ENCODE measurements at regions not wholly inside any gene's neighbourhood (a gene's known extent, or its start where the extent isn't known, plus 50 kb on each side); places are given as distances from the start of the nearest gene placed in this dataset.

- intact Hi-C loops (cut with micrococcal nuclease) = no loop called here
- no peak for TF ChIP-seq CTCF (IDR thresholded peaks at IDR 0.05)
- ChIA-PET CTCF (no interaction called here), POLR2A (no interaction called here)
- no peak for ATAC-seq
- Mint-ChIP-seq H3K36me3 (ENCODE audit: low read depth) (no peaks in the 10 kb centered on the region), H3K4me1 (ENCODE audit: low read depth) (no peaks in the 10 kb centered on the region), H3K4me3 (no peak overlapping the region), H3K27me3 (no peaks in the 10 kb centered on the region), H3K27ac (no peak overlapping the region), H3K9me3 (no peaks in the 10 kb centered on the region)
- no peak for DNase-seq
Observed at GRCh38 chr4:120447774-120448173, 381.1 kb upstream of the MAD2L1 start.

GRCh38 chr4:120446051-120446567 is 379.5 kb upstream of the MAD2L1 start:
- no peak for ATAC-seq
- ChIA-PET CTCF (no interaction called here), POLR2A (no interaction called here)
- Mint-ChIP-seq H3K4me3 (no peak overlapping the region), H3K9me3 (no peaks in the 10 kb centered on the region), H3K27me3 (no peaks in the 10 kb centered on the region), H3K4me1 (ENCODE audit: low read depth) (no peaks in the 10 kb centered on the region), H3K27ac (no peak overlapping the region), H3K36me3 (ENCODE audit: low read depth) (no peaks in the 10 kb centered on the region)
- intact Hi-C loops (cut with micrococcal nuclease) = no loop called here
- DNase-seq = no peak
- no peak for TF ChIP-seq CTCF (IDR thresholded peaks at IDR 0.05)

GRCh38 chr4:120445186-120445585 is 378.5 kb upstream of the MAD2L1 start:
- Mint-ChIP-seq H3K4me1 (ENCODE audit: low read depth) (no peaks in the 10 kb centered on the region), H3K9me3 (no peaks in the 10 kb centered on the region), H3K27ac (no peak overlapping the region), H3K4me3 (no peak overlapping the region), H3K27me3 (no peaks in the 10 kb centered on the region), H3K36me3 (ENCODE audit: low read depth) (no peaks in the 10 kb centered on the region)
- DNase-seq (no peak), ATAC-seq (no peak)
- TF ChIP-seq CTCF (IDR thresholded peaks at IDR 0.05) = no peak
- CTCF ChIA-PET = no interaction called here
- intact Hi-C loops (cut with micrococcal nuclease) = no loop called here
- POLR2A ChIA-PET = no interaction called here

- ChIA-PET CTCF (no interaction called here), POLR2A (no interaction called here)
- Mint-ChIP-seq H3K27ac (no peak overlapping the region), H3K4me3 (no peak overlapping the region), H3K36me3 (ENCODE audit: low read depth) (no peaks in the 10 kb centered on the region), H3K9me3 (no peaks in the 10 kb centered on the region), H3K4me1 (ENCODE audit: low read depth) (no peaks in the 10 kb centered on the region), H3K27me3 (no peaks in the 10 kb centered on the region)
- DNase-seq = no peak
- intact Hi-C loops (cut with micrococcal nuclease) = no loop called here
- no peak for ATAC-seq
- TF ChIP-seq CTCF (IDR thresholded peaks at IDR 0.05) = no peak
Observed at GRCh38 chr4:120443116-120443515, 376.5 kb upstream of the MAD2L1 start.

GRCh38 chr4:120440730-120441129 is 374.1 kb upstream of the MAD2L1 start:
- no peak for DNase-seq
- no peak for ATAC-seq
- H3K27ac Mint-ChIP-seq = no peak overlapping the region

More at GRCh38 chr4:120440730-120441129, 374.1 kb upstream of the MAD2L1 start:
- H3K4me1 Mint-ChIP-seq (ENCODE audit: low read depth) = no peaks in the 10 kb centered on the region
- intact Hi-C loops (cut with micrococcal nuclease) = no loop called here
- H3K36me3 Mint-ChIP-seq (ENCODE audit: low read depth) = no peaks in the 10 kb centered on the region
- no peaks in the 10 kb centered on the region for H3K27me3 Mint-ChIP-seq
- ChIA-PET CTCF (no interaction called here), POLR2A (no interaction called here)
- no peak for TF ChIP-seq CTCF (IDR thresholded peaks at IDR 0.05)
- H3K4me3 Mint-ChIP-seq = no peak overlapping the region
- no peaks in the 10 kb centered on the region for H3K9me3 Mint-ChIP-seq
